Nephron (organoid): ENCODE measurements at regions not wholly inside any gene's neighbourhood (a gene's known extent, or its start where the extent isn't known, plus 50 kb on each side); places are given as distances from the start of the nearest gene placed in this dataset.
A peak's percentile ranks its signal among the peaks of the same experiment; 100 is the strongest.

Experiments
- H3K27ac Mint-ChIP-seq, 3 experiments: 2 replicates each; pipeline ENCODE4 v1.8.0; 2020; ENCODE audit warnings: mixed read lengths in 3 of 3, mild to moderate bottlenecking in 2 of 3, moderate library complexity in 1 of 3
- H3K27me3 Mint-ChIP-seq: 2 replicates; pipeline ENCODE4 v1.8.0; 2021; ENCODE audit warnings: low read depth, mild to moderate bottlenecking, moderate library complexity, mixed read lengths
- H3K36me3 Mint-ChIP-seq: 2 replicates; pipeline ENCODE4 v1.8.0; 2020; ENCODE audit warnings: low read depth, mixed read lengths
- H3K4me1 Mint-ChIP-seq: 2 replicates; pipeline ENCODE4 v1.8.0; 2020; ENCODE audit warnings: mixed read lengths
- H3K4me3 Mint-ChIP-seq, 3 experiments: 2 replicates each; pipeline ENCODE4 v1.8.0; 2020; ENCODE audit warnings: mild to moderate bottlenecking in 3 of 3, mixed read lengths in 3 of 3, moderate library complexity in 2 of 3
- H3K9me3 Mint-ChIP-seq: 2 replicates; pipeline ENCODE4 v1.8.0; 2020; ENCODE audit warnings: mixed read lengths
- TF ChIP-seq, protein P1 (sequence below), 3 experiments: fragments of 200-600 bp; sonication (generic); IDR thresholded peaks; one replicate each; pipeline ENCODE4 v1.5.0; 2021; ENCODE audit warnings: antibody characterized with exemption in 3 of 3; ENCODE audit not compliant: unreplicated experiment in 3 of 3

DNA sequence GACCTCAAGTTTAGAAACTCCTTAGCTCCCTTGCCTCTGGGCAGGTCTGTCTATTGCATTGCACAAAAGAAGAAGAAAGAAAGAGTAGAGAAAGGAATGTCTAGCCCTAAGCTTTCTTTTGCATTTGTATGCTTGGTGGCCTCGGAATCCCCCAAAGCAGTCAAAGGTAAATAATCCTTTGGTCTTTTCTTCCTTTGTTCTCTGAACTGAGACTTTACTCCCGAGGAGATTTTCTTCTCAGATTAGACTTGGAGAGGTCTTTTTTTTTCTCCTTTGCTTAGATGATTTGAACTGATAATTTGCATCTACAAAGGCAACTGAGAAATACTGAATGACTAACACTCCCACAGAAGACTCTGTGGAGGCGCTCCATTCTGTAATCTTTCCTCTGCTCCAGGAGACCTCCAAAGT, 93.2 kb downstream of the AKR1D1 start:
- TF ChIP-seq, protein P1, sequence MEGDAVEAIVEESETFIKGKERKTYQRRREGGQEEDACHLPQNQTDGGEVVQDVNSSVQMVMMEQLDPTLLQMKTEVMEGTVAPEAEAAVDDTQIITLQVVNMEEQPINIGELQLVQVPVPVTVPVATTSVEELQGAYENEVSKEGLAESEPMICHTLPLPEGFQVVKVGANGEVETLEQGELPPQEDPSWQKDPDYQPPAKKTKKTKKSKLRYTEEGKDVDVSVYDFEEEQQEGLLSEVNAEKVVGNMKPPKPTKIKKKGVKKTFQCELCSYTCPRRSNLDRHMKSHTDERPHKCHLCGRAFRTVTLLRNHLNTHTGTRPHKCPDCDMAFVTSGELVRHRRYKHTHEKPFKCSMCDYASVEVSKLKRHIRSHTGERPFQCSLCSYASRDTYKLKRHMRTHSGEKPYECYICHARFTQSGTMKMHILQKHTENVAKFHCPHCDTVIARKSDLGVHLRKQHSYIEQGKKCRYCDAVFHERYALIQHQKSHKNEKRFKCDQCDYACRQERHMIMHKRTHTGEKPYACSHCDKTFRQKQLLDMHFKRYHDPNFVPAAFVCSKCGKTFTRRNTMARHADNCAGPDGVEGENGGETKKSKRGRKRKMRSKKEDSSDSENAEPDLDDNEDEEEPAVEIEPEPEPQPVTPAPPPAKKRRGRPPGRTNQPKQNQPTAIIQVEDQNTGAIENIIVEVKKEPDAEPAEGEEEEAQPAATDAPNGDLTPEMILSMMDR (IDR thresholded peaks at IDR 0.05; ENCODE audit: unreplicated experiment in 3 of 3) = no peak
- H3K4me1 Mint-ChIP-seq = peaks cover 17% of the 10 kb centered on the region
- peaks cover 9% of the 10 kb centered on the region for H3K36me3 Mint-ChIP-seq
- no peak overlapping the region for H3K4me3 Mint-ChIP-seq
- H3K9me3 Mint-ChIP-seq = peaks cover 17% of the 10 kb centered on the region
- H3K27me3 Mint-ChIP-seq = no peaks in the 10 kb centered on the region
- peak overlapping the region; percentile 76 to 89 (median 86) for H3K27ac Mint-ChIP-seq

DNA sequence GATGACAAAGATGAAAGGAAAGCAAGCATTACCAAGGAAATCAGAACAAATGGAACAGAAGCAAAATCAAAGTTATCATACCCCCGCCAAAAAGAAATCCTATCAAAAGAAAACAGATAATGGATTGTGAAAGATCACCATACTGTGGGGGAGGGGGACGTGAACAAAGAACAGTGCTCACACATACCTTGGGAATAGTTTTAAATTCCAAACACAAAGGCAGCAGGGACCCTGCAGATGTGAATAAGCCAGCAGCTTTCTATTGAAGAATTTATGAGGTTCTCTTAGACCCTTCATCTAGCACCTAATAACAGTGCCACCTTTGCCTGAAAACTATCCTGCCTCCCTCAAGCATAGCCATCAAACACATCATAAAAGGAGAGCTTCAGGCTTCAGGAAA, 94.0 kb downstream of the AKR1D1 start:
- no peaks in the 10 kb centered on the region for H3K27me3 Mint-ChIP-seq
- H3K36me3 Mint-ChIP-seq = peaks cover 4% of the 10 kb centered on the region
- peaks cover 15% of the 10 kb centered on the region for H3K9me3 Mint-ChIP-seq
- no peak overlapping the region for H3K4me3 Mint-ChIP-seq
- H3K4me1 Mint-ChIP-seq = peaks cover 17% of the 10 kb centered on the region
- TF ChIP-seq, protein P1 (IDR thresholded peaks at IDR 0.05; ENCODE audit: unreplicated experiment in 3 of 3) = no peak
- peak overlapping the region; percentile 62 to 89 (median 76) for H3K27ac Mint-ChIP-seq

DNA sequence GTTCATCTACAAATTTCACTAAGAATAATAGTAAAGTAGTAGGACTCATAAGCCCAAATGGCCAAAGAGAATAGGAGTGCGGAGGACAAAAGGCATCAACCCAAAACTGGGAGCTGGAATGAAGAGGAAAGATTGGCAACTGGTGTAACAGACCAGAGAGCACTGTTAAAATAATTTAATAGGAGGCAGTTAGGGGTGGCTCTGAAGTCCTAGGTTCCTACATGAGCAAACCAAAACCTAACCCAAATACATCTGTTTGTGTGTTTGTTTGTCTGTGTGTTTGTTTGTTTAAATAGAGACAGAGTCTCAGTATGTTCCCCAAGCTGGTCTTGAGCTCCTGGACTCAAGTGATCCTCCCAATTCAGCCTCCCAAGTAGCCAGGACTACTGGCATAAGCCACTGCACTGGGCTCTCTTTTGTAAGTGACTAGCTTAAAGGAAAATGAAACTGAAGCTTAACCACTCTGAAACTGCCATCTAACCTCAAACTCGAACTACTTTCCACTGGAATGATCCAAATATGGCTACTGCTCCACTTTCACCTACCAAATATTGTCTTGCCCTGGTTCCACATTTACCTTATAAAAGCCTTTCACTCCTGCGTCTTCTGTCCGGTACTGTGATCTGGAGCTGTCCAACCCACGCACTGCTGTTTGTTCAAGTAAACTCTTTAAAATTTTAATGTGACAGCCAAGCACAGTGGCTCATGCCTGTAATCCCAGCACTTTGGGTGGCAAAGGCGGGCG, 94.9 kb downstream of the AKR1D1 start:
- Mint-ChIP-seq H3K36me3 (peaks cover 4% of the 10 kb centered on the region), H3K4me1 (peaks cover 17% of the 10 kb centered on the region), H3K4me3 (no peak overlapping the region), H3K27ac (peak overlapping the region in 2 of 3 experiments; percentile 25 to 62), H3K27me3 (no peaks in the 10 kb centered on the region), H3K9me3 (peaks cover 14% of the 10 kb centered on the region)
- TF ChIP-seq, protein P1 (IDR thresholded peaks at IDR 0.05; ENCODE audit: unreplicated experiment in 3 of 3) = no peak

DNA sequence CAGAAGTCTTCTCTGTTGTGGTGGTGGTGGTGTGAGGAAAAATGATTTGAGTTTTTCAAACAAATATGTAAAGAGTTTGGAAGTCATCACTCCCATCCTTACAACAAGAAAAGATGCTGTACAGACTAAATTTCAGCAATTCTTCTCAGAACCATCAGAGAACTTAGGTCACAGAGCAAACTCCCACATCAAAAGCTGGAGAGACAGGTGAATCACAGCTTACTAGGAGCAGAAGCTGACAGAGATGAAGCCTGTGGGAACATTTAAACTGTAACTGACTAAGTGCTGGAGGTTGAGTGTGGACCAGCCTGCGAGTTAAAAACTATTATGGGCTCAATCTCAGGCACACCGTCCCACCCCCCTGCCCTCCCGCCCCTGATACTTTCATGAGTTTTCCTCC, 97.3 kb downstream of the AKR1D1 start:
- Mint-ChIP-seq H3K27me3 (no peaks in the 10 kb centered on the region), H3K27ac (no peak overlapping the region), H3K4me1 (peaks cover 14% of the 10 kb centered on the region), H3K4me3 (no peak overlapping the region), H3K9me3 (peaks cover 16% of the 10 kb centered on the region), H3K36me3 (peaks cover 4% of the 10 kb centered on the region)
- TF ChIP-seq, protein P1 (IDR thresholded peaks at IDR 0.05; ENCODE audit: unreplicated experiment in 3 of 3) = no peak

DNA sequence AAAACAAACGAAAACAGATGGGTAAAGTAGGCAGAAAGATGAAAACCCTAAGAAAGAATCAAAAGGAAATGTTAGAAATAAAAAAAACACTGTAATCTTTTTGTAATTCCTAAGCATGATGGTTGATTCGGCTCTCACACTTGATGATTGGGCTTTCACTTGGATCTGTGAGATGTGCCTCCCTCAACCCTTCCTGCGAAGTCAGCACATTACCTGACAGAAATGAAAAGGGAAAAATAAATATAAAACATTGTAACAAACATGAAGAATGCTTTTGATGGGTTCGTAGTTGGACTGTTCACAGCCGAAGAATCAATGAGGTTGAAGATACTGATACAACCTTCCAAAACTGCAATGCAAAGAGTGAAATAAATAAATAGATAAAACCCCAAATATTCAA, 99.8 kb downstream of the AKR1D1 start:
- TF ChIP-seq, protein P1 (IDR thresholded peaks at IDR 0.05; ENCODE audit: unreplicated experiment in 3 of 3) = no peak
- Mint-ChIP-seq H3K36me3 (peaks cover 4% of the 10 kb centered on the region), H3K27me3 (no peaks in the 10 kb centered on the region), H3K27ac (no peak overlapping the region), H3K9me3 (peaks cover 13% of the 10 kb centered on the region), H3K4me1 (no peaks in the 10 kb centered on the region), H3K4me3 (no peak overlapping the region)

DNA sequence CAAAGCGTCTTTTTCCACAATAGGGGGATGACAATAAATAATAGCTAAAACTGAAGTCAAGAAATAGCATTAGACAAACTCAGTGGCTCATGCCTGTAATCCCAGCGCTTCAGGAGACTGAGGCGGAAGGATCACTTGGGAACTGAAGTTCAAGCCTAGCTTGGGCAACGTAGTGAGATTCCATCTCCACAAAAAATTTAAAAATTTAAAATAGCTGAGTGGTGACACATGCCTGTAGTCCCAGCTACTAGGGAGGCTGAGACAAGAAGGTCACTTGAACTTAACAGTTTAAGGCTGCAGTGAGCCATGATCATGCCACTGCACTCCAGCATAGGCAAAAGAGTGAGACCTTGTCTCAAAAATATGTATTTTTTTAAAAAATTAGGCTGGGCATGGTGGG, 107.9 kb downstream of the AKR1D1 start:
- H3K9me3 Mint-ChIP-seq = peaks cover 5% of the 10 kb centered on the region
- no peak overlapping the region for H3K4me3 Mint-ChIP-seq
- TF ChIP-seq, protein P1 (IDR thresholded peaks at IDR 0.05; ENCODE audit: unreplicated experiment in 3 of 3) = no peak
- no peaks in the 10 kb centered on the region for H3K4me1 Mint-ChIP-seq
- peaks cover 4% of the 10 kb centered on the region for H3K36me3 Mint-ChIP-seq
- H3K27me3 Mint-ChIP-seq = no peaks in the 10 kb centered on the region
- H3K27ac Mint-ChIP-seq = no peak overlapping the region
